GM12892 (cell line): ENCODE measurements at regions not wholly inside any gene's neighbourhood (a gene's known extent, or its start where the extent isn't known, plus 50 kb on each side); places are given as distances from the start of the nearest gene placed in this dataset.

Experiments
- POLR2AphosphoS5 ChIP-seq: IDR thresholded peaks from 2 replicates; pipeline ENCODE4 v1.6.1; 2011; ENCODE audit warnings: low read depth, low read length, control low read depth
- TAF1 ChIP-seq: IDR thresholded peaks from 2 replicates; pipeline ENCODE4 v1.6.1; 2011; ENCODE audit warnings: low read depth, mild to moderate bottlenecking, control low read depth, low read length, borderline replicate concordance

- TF ChIP-seq TAF1 (no peak), POLR2AphosphoS5 (no peak)
Observed at GRCh38 chr11:70713086-70713835, 314.9 kb downstream of the CTTN start.
